HL-60 (cell line): ENCODE measurements at regions not wholly inside any gene's neighbourhood (a gene's known extent, or its start where the extent isn't known, plus 50 kb on each side); places are given as distances from the start of the nearest gene placed in this dataset.

ENCODE experiments used
- POLR2AphosphoS5 ChIP-seq: IDR thresholded peaks from 2 replicates; pipeline ENCODE4 v1.6.1; 2012; ENCODE audit warnings: low read depth
- TF ChIP-seq, protein P1 (sequence below): IDR thresholded peaks from one replicate; pipeline ENCODE4 v1.5.1; 2011; ENCODE audit warnings: low read length, control low read depth, inconsistent platforms; ENCODE audit not compliant: insufficient read depth
- TF ChIP-seq, protein P2 (sequence below): IDR thresholded peaks from 2 replicates; pipeline ENCODE4 v1.6.1; 2012; ENCODE audit warnings: low read depth; ENCODE audit not compliant: insufficient replicate concordance

DNA sequence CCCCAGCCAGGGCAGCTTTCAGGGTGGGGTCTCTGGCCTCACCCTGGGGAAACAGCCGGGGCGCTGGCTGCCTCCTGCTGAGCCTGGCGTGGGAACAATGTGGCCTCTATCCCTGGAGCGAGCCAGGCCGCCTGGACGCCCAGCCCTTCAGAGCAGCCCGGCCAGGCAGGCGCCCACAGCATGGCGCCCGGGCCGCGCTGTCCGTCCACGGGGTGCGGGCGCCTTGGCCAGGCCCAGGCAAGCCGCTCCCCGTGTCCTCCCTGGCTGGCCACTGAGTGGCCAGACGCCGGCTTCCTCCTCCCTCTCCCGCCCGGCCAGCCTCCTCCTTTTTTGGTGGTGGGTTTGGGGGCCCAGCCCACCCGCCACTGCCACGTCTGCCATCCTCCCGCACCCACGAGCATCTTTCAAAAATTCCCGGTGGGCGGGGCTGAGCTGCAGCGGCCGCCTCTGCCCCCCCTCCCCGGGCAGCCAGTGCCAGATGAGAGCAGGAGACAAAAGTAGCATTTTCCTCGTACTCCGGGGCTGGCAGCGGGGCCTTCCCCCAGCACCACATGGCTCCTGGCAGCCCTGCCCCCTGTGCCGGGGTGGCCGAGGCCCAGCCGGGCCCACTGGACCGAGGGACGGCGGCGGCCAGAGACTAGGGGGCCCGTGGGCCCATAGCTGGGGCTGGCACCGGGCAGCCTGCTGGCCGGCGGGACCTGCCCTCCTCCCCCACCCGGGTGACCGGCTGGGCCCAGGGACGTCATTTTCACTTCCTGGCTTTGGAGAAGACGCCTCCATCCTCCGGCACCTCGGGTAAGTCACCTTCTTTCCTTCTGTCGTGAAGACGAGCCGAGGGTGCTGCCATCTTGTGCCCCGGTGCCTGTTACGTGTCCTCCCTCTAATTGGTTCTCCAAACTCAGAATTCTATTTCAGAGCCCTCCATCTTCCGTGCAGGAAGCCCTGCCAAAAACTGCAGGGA lies 70.2 kb upstream of the PPARA start:
- TF ChIP-seq, protein P1, sequence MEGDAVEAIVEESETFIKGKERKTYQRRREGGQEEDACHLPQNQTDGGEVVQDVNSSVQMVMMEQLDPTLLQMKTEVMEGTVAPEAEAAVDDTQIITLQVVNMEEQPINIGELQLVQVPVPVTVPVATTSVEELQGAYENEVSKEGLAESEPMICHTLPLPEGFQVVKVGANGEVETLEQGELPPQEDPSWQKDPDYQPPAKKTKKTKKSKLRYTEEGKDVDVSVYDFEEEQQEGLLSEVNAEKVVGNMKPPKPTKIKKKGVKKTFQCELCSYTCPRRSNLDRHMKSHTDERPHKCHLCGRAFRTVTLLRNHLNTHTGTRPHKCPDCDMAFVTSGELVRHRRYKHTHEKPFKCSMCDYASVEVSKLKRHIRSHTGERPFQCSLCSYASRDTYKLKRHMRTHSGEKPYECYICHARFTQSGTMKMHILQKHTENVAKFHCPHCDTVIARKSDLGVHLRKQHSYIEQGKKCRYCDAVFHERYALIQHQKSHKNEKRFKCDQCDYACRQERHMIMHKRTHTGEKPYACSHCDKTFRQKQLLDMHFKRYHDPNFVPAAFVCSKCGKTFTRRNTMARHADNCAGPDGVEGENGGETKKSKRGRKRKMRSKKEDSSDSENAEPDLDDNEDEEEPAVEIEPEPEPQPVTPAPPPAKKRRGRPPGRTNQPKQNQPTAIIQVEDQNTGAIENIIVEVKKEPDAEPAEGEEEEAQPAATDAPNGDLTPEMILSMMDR = no peak
- no peak for TF ChIP-seq POLR2AphosphoS5
- TF ChIP-seq, protein P2, sequence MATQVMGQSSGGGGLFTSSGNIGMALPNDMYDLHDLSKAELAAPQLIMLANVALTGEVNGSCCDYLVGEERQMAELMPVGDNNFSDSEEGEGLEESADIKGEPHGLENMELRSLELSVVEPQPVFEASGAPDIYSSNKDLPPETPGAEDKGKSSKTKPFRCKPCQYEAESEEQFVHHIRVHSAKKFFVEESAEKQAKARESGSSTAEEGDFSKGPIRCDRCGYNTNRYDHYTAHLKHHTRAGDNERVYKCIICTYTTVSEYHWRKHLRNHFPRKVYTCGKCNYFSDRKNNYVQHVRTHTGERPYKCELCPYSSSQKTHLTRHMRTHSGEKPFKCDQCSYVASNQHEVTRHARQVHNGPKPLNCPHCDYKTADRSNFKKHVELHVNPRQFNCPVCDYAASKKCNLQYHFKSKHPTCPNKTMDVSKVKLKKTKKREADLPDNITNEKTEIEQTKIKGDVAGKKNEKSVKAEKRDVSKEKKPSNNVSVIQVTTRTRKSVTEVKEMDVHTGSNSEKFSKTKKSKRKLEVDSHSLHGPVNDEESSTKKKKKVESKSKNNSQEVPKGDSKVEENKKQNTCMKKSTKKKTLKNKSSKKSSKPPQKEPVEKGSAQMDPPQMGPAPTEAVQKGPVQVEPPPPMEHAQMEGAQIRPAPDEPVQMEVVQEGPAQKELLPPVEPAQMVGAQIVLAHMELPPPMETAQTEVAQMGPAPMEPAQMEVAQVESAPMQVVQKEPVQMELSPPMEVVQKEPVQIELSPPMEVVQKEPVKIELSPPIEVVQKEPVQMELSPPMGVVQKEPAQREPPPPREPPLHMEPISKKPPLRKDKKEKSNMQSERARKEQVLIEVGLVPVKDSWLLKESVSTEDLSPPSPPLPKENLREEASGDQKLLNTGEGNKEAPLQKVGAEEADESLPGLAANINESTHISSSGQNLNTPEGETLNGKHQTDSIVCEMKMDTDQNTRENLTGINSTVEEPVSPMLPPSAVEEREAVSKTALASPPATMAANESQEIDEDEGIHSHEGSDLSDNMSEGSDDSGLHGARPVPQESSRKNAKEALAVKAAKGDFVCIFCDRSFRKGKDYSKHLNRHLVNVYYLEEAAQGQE = no peak
